ENCODE measurements at regions not wholly inside any gene's neighbourhood (a gene's known extent, or its start where the extent isn't known, plus 50 kb on each side); places are given as distances from the start of the nearest gene placed in this dataset.

GRCh38 chr15:27702581-27702980 lies 396.5 kb downstream of the OCA2 start:
- Histone ChIP-seq H3K27ac (no peak overlapping the region), H3K4me1 (no peaks in the 10 kb centered on the region), H3K4me3 (replicated peaks in 1 of 3) (no peak overlapping the region), H3K36me3 (no peaks in the 10 kb centered on the region), H3K27me3 (no peaks in the 10 kb centered on the region), H3K9me3 (no peaks in the 10 kb centered on the region)
- TF ChIP-seq CTCF (IDR thresholded peaks at IDR 0.05) = no peak
- no peak for TF ChIP-seq POLR2A (IDR thresholded peaks at IDR 0.05)
- WGBS, 2 donors = 84 to 87% methylated on average over 4 of the region's 4 CpGs
- DNase-seq = no peak
- intact Hi-C loops (cut with DNase I) = no loop called here

DNA sequence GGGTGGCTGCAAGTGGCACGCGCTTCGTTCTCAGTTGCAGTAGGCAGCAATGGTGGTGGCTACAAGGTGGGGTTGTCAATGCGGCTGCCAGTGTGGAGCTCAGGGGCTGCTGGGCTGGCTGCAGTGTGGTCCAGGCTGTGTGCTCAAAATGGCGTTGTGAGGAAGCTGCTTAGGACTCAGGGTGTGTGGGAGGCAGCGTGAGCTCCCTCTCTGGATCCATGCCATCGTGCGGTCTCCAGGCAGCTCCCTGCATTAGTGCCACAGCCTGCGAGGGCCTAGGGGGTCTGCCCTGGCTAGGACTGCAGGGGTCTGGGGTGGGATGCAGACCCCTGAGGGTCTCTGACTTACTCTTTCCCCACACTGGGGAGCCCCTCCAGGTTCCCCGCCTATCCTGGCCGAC lies 397.2 kb downstream of the OCA2 start:
- 79 to 82% methylated on average over 8 to 10 of the region's 11 CpGs for WGBS, 2 donors
- intact Hi-C loops (cut with DNase I) = no loop called here

DNA sequence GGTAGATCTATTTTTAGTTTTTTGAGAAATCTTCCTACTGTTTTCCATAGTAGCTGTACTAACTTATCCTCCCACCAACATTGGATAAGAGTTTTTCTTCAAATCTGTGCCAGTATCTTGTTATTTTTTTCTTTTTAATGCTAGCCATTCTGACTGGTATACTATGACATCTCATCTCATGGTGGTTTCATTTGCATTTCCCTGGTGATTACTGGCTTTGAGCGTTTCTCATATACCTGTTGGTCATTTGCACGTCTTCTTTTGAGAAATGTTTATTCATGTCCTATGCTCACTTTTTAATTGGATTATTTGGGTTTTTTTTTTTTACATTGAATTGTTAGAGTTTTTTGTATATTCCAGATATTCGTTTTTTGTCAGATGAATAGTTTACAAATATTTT lies 398.1 kb downstream of the OCA2 start:
- no peaks in the 10 kb centered on the region for H3K4me1 ChIP-seq
- TF ChIP-seq POLR2A (IDR thresholded peaks at IDR 0.05) (no peak), CTCF (IDR thresholded peaks at IDR 0.05) (no peak)
- no peaks in the 10 kb centered on the region for H3K9me3 ChIP-seq
- intact Hi-C loops (cut with DNase I) = no loop called here
- DNase-seq = no peak
- no peaks in the 10 kb centered on the region for H3K27me3 ChIP-seq
- 86 to 89% methylated on average over 3 of the region's 3 CpGs for WGBS, 2 donors
- no peak overlapping the region for H3K27ac ChIP-seq
- H3K4me3 ChIP-seq (replicated peaks in 1 of 3) = no peak overlapping the region
- no peaks in the 10 kb centered on the region for H3K36me3 ChIP-seq

More for the DNA sequence above, 397.2 kb downstream of the OCA2 start:
- Histone ChIP-seq H3K9me3 (no peaks in the 10 kb centered on the region), H3K4me1 (no peaks in the 10 kb centered on the region), H3K27me3 (no peaks in the 10 kb centered on the region), H3K4me3 (replicated peaks in 1 of 3) (no peak overlapping the region), H3K27ac (no peak overlapping the region), H3K36me3 (no peaks in the 10 kb centered on the region)
- TF ChIP-seq POLR2A (IDR thresholded peaks at IDR 0.05) (no peak), CTCF (IDR thresholded peaks at IDR 0.05) (no peak)
- no peak for DNase-seq

DNA sequence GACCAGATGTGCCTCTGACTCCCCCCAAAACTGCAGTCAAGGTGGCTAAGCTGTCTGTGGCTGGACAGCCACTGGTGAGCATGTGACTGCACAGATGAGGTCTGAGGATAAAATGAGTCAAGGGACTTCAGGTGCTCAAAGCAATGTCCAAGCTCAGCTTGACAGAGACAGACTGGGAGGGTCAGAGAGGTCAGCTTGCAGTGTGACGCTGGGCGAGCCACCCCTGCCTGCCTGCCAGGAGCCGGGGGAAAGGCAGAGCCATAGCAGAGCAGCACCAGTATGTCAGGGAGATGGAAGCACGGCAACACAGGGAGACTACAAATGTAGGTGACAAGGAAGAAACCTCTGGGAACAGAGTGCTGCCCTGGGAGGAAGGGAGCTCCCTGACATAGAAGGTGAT lies 399.4 kb downstream of the OCA2 start:
- no peak for DNase-seq
- H3K9me3 ChIP-seq = no peaks in the 10 kb centered on the region
- H3K36me3 ChIP-seq = no peaks in the 10 kb centered on the region
- 47 to 70% methylated on average over 4 of the region's 4 CpGs for WGBS, 2 donors
- no peak for TF ChIP-seq CTCF (IDR thresholded peaks at IDR 0.05)
- no peaks in the 10 kb centered on the region for H3K4me1 ChIP-seq
- intact Hi-C loops (cut with DNase I) = no loop called here
- no peak overlapping the region for H3K27ac ChIP-seq
- no peaks in the 10 kb centered on the region for H3K27me3 ChIP-seq
- H3K4me3 ChIP-seq (replicated peaks in 1 of 3) = no peak overlapping the region

GRCh38 chr15:27696530-27696929 lies 402.6 kb downstream of the OCA2 start:
- WGBS, 2 donors = 44 to 50% methylated on average over 4 of the region's 4 CpGs

More at GRCh38 chr15:27696530-27696929, 402.6 kb downstream of the OCA2 start:
- intact Hi-C loops (cut with DNase I) = no loop called here
- H3K27me3 ChIP-seq = no peaks in the 10 kb centered on the region
- H3K4me1 ChIP-seq = no peaks in the 10 kb centered on the region
- no peaks in the 10 kb centered on the region for H3K9me3 ChIP-seq
- TF ChIP-seq CTCF (IDR thresholded peaks at IDR 0.05) = no peak
- TF ChIP-seq POLR2A (IDR thresholded peaks at IDR 0.05) = no peak
- no peaks in the 10 kb centered on the region for H3K36me3 ChIP-seq
- no peak overlapping the region for H3K4me3 ChIP-seq (replicated peaks in 1 of 3)
- DNase-seq = peak; percentile 31 to 44
- H3K27ac ChIP-seq = no peak overlapping the region

Measured in thyroid gland (tissue), 4 donors.